ENCODE measurements at regions not wholly inside any gene's neighbourhood (a gene's known extent, or its start where the extent isn't known, plus 50 kb on each side); places are given as distances from the start of the nearest gene placed in this dataset.

- no peak for DNase-seq
- Histone ChIP-seq H3K4me1 (0 out of 2 replicates have a peak, but pooled peaks cover 7% of the 10 kb centered on the region), H3K4me3 (ENCODE audit: low read depth, low read length) (no peak overlapping the region), H3K27me3 (no peaks in the 10 kb centered on the region), H3K36me3 (no peaks in the 10 kb centered on the region), H3K9me3 (no peaks in the 10 kb centered on the region)
- TF ChIP-seq CTCF (IDR thresholded peaks at IDR 0.05; ENCODE audit: low read depth, low read length) = no peak
Observed at GRCh38 chr7:11247545-11247944, 273.9 kb downstream of the PHF14 start.

GRCh38 chr7:11251436-11251835 is 277.8 kb downstream of the PHF14 start:
- TF ChIP-seq CTCF (IDR thresholded peaks at IDR 0.05; ENCODE audit: low read depth, low read length) = no peak
- no peak for DNase-seq
- Histone ChIP-seq H3K27me3 (no peaks in the 10 kb centered on the region), H3K36me3 (no peaks in the 10 kb centered on the region), H3K4me1 (no peaks in the 10 kb centered on the region; the same call in 1 of the 2 replicates), H3K9me3 (no peaks in the 10 kb centered on the region), H3K4me3 (ENCODE audit: low read depth, low read length) (no peak overlapping the region)

- H3K36me3 ChIP-seq = no peaks in the 10 kb centered on the region
- no peaks in the 10 kb centered on the region for H3K9me3 ChIP-seq
- DNase-seq = no peak
Observed at GRCh38 chr7:11252011-11252607, 278.4 kb downstream of the PHF14 start.

GRCh38 chr7:11252705-11253272 is 279.1 kb downstream of the PHF14 start:
- Histone ChIP-seq H3K9me3 (no peaks in the 10 kb centered on the region), H3K4me3 (ENCODE audit: low read depth, low read length) (no peak overlapping the region), H3K36me3 (no peaks in the 10 kb centered on the region), H3K4me1 (no peaks in the 10 kb centered on the region; the same call in 1 of the 2 replicates), H3K27me3 (no peaks in the 10 kb centered on the region)
- no peak for TF ChIP-seq CTCF (IDR thresholded peaks at IDR 0.05; ENCODE audit: low read depth, low read length)
- DNase-seq = no peak

More at GRCh38 chr7:11252011-11252607, 278.4 kb downstream of the PHF14 start:
- Histone ChIP-seq H3K27me3 (no peaks in the 10 kb centered on the region), H3K4me1 (no peaks in the 10 kb centered on the region; the same call in 1 of the 2 replicates), H3K4me3 (ENCODE audit: low read depth, low read length) (no peak overlapping the region)
- TF ChIP-seq CTCF (IDR thresholded peaks at IDR 0.05; ENCODE audit: low read depth, low read length) = no peak

GRCh38 chr7:11256501-11256900 is 282.8 kb downstream of the PHF14 start:
- DNase-seq = no peak
- Histone ChIP-seq H3K27me3 (no peaks in the 10 kb centered on the region), H3K4me1 (peaks cover 3% of the 10 kb centered on the region), H3K36me3 (no peaks in the 10 kb centered on the region), H3K4me3 (ENCODE audit: low read depth, low read length) (no peak overlapping the region), H3K9me3 (no peaks in the 10 kb centered on the region)
- TF ChIP-seq CTCF (IDR thresholded peaks at IDR 0.05; ENCODE audit: low read depth, low read length) = no peak

GRCh38 chr7:11261470-11261869 is 287.8 kb downstream of the PHF14 start:
- no peak for TF ChIP-seq CTCF (IDR thresholded peaks at IDR 0.05; ENCODE audit: low read depth, low read length)
- peak; percentile 77 for DNase-seq
- no peak overlapping the region for H3K4me3 ChIP-seq (ENCODE audit: low read depth, low read length)
- no peaks in the 10 kb centered on the region for H3K36me3 ChIP-seq
- peaks cover 3% of the 10 kb centered on the region; the same call in 1 of the 2 replicates for H3K4me1 ChIP-seq
- H3K9me3 ChIP-seq = no peaks in the 10 kb centered on the region
- H3K27me3 ChIP-seq = no peaks in the 10 kb centered on the region

Measured in BE2C (cell line).